ENCODE measurements at regions not wholly inside any gene's neighbourhood (a gene's known extent, or its start where the extent isn't known, plus 50 kb on each side); places are given as distances from the start of the nearest gene placed in this dataset.
"Not testable (repeated sequence)": the region's sequence is repeated elsewhere in the genome, so short reads cannot be mapped to it uniquely, and the experiment has no call there.

DNA sequence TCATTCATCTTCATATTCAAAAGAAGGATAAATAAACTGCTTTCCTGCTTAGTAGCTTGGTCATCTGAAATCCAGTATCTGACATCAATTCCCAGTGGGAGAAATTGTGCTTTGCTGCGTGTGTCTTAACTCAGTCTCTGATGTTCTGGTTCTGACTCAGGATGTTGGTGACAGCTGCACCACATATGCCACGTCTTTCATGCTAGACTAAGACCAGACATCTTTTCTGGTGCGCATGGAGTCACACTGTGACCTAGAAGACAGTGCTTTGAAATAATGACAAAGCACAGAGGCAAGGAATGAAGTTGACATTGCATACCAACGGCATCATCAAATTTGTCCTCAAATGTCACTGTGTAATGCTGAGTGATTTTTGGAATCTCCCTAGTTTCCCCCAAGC is 308.8 kb upstream of the PLGLB1 start:
- TF ChIP-seq TBP (CRISPR knock-in tag; IDR thresholded peaks at IDR 0.05); ZNF891 (CRISPR knock-in tag; IDR thresholded peaks at IDR 0.05); SRSF9 (IDR thresholded peaks at IDR 0.05; ENCODE audit: borderline replicate concordance, insufficient read depth, low read depth, low read length, poor library complexity, severe bottlenecking); JARID2 (CRISPR knock-in tag; IDR thresholded peaks at IDR 0.05; ENCODE audit: insufficient replicate concordance); CHD2 (IDR thresholded peaks at IDR 0.05; ENCODE audit: low read depth, low read length); ZNF317 (CRISPR knock-in tag; IDR thresholded peaks at IDR 0.05): not testable (repeated sequence)
